GM19238 (cell line): ENCODE measurements at regions not wholly inside any gene's neighbourhood (a gene's known extent, or its start where the extent isn't known, plus 50 kb on each side); places are given as distances from the start of the nearest gene placed in this dataset.

Experiments used
- DNase-seq: peaks from one replicate; pipeline ENCODE4 v3.0.0; 2011; ENCODE audit warnings: low spot score; ENCODE audit not compliant: insufficient read length

GRCh38 chr1:5099558-5099957 lies 445.1 kb downstream of the AJAP1 start:
- no peak for DNase-seq

DNA sequence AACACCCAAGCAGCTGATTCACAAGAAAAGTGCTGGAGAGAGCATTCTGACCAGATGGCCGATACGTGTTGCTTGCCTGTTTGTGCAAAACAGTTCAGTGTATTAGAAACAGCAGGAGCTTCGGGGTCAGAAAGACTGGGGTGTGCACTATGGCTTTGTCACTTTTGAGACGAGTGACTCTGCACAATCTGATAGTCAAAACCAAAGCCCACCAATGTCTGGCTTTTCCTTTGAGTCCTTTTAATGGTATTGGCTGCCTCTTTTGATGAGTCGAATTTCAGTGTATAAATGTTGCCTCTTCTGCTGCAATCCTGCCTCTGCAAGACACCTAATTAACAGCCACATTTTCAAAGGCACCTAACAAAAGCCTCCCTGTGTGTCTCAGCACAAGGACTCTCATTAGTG lies 444.6 kb downstream of the AJAP1 start:
- DNase-seq = no peak

DNA sequence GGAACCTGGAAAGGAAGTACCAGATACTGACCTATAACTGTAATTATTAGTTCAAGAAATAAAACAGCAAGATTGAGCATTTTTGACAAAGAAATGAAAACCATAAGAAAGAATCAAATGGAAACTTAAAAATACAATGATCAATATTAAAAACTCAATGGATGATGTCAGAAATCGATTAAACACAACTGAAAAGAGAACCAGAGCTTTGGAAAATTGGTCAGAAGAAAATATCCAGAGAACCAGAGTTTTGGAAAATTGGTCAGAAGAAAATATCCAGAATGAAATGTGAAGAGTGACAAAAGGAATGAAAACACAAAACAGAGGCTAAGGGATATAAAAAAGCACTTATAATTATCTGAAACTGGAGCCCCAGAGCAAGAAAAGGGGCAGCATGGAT lies 438.6 kb downstream of the AJAP1 start:
- no peak for DNase-seq

DNA sequence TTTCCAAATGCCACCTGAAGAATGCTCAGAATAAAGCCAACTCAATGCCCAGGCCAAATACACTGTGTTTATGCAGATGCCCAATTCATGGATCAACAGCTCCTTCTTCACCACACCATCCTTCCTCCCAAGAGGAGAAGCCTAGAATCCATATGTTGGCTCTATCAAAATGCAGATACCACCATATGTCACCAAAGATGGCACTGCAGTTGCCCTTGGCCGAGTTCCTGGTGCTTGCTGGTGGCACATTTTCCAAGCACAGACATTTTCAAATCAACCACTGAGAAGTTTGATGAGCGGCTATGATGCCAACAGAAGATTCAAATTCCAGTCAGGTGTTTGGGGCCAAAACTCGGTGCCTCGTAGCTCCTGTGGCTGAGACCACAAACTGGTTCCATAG lies 430.3 kb downstream of the AJAP1 start:
- DNase-seq = no peak

DNA sequence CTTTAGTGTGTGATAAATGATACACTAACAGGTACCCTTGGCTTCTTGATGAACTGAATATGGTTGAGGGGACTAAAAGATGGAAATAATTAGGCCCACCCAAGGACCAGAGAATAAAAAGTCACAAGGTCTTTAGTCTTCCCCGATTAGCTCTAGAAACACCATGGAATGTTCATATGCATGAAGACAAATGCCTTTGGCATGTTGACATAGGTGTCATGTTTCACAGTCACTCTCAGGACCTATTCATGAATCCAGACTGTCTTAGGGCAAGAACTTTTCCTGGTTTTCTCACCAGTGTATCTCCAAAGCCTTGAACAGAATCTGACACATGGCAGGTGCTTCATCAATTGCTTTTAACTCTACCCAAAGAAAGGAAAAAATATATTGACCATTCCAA lies 412.8 kb downstream of the AJAP1 start:
- DNase-seq = no peak

GRCh38 chr1:5053744-5054143 lies 399.3 kb downstream of the AJAP1 start:
- no peak for DNase-seq

DNA sequence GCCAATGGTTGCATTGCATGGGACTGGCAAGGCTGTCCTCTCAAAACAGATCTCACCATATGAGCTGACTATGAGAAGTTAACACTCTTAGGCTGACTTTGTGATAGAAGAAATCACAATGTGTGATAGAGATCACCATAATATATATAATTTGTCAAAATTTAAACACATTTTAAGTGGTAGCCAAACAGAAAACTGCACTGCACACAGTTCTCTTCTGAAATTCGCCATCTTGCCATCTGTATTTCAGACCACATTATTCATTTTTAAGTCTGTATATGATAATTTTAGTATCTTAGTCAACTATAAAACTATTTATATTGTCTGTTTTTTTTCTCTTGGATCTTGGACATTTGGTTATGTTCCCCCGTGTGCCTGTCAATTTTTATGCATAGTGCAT lies 374.7 kb downstream of the AJAP1 start:
- DNase-seq = no peak

- no peak for DNase-seq
Observed at GRCh38 chr1:5012249-5012648, 357.8 kb downstream of the AJAP1 start.

GRCh38 chr1:5010656-5011055 lies 356.2 kb downstream of the AJAP1 start:
- DNase-seq = no peak

- DNase-seq = no peak
Observed at GRCh38 chr1:5010236-5010635, 355.8 kb downstream of the AJAP1 start.

- DNase-seq = no peak
Observed at GRCh38 chr1:5009376-5010065, 355.1 kb downstream of the AJAP1 start.

- DNase-seq = no peak
Observed at GRCh38 chr1:5005171-5005570, 350.8 kb downstream of the AJAP1 start.

DNA sequence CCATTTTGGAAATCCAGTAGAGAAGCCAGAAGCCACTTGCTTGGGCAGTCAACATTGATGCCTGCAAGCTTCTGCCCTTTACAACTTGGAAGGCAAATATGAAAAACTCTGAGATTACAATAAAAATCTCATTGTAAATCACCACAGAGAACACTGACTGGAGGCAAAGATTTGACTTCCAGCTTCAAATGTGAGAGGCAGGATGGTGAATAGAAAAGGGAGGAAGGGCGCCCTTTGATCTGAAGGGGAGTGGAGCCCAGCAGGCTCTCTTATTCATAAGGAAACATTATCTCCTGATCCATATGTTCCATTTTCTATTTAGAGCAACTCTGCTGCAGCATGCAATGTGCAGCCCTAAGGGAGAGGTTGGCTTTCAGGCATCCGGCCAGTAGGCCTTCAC lies 348.3 kb downstream of the AJAP1 start:
- DNase-seq = no peak

DNA sequence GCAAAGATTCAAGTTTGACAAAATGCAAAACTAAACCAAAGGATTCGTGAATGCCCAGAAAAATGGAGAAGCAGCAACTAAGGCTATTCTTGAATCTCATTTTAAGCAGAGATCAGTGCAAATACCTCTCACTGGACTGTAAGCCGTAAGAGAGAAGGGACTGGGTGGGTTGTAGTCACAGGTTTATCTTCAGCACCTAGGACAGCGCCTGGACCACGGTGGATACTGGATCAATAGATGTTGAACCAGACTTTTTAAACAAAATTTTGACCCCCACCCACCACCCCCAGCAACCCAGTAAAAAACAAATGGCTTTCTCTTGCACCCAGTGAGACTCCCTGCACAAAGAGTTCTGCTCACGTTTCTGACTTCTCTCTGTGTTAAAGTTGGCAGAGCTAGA lies 347.1 kb downstream of the AJAP1 start:
- no peak for DNase-seq

DNA sequence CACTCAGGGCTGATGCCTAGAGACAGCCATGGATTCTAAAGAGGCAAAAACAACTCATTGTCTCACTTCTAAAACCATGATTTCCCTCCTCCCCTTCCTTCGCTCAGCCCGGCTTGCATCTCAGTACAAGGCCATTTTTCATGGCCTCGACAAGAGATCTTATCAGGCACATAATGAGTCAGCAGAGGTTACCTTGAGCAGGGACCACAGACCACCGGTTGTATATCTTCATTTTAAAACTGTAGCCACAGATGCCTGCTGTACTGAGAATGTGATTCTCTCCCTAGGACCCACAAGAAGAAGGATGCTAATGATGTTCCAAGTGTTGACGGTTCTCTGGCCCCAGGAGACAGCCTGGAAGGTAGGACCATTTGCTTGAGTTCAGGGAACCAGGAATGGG lies 331.9 kb downstream of the AJAP1 start:
- DNase-seq = no peak

- no peak for DNase-seq
Observed at GRCh38 chr1:4984841-4985240, 330.4 kb downstream of the AJAP1 start.

GRCh38 chr1:4980211-4980610 lies 325.8 kb downstream of the AJAP1 start:
- DNase-seq = no peak

- no peak for DNase-seq
Observed at GRCh38 chr1:4978660-4979390, 324.4 kb downstream of the AJAP1 start.

DNA sequence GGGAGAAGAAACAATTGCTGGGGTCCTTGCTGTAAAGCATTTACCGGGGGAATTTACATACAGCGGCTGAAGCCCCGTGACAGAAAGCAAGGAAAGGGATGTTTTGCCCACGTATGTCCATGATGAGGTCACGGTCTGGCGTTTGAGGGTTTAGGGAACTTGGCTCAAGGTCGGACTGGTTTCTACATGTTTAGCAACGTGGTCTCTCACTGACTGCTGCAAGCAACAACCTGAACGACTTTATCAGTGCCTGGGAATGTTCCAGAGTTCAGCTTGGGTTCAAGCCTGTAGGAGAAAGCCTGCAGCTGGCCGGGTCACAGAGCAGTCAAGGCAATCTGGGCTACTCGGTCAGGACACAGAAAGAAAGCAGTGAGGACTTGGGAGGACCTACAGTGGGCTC lies 323.3 kb downstream of the AJAP1 start:
- DNase-seq = no peak

- DNase-seq = no peak
Observed at GRCh38 chr1:4976859-4977440, 322.5 kb downstream of the AJAP1 start.

DNA sequence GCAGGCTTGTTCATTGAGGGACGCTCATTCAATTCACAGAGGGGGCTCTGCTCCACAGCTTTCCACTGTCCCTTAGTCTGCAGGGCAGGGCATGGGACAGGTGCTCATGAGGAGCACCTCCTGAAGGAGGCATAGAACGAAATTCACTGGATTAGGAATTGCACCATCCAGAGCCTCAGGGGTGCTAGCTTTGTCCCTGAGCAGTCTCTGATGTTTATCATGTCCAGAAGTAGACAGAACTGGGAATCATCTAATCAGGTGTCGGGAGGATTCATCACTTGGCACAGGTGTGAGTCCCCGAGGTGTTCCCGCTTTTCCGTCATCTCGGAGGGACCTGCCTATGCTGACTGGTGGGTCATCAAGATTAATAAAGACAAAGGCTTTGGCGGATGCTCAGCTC lies 321.4 kb downstream of the AJAP1 start:
- no peak for DNase-seq

DNA sequence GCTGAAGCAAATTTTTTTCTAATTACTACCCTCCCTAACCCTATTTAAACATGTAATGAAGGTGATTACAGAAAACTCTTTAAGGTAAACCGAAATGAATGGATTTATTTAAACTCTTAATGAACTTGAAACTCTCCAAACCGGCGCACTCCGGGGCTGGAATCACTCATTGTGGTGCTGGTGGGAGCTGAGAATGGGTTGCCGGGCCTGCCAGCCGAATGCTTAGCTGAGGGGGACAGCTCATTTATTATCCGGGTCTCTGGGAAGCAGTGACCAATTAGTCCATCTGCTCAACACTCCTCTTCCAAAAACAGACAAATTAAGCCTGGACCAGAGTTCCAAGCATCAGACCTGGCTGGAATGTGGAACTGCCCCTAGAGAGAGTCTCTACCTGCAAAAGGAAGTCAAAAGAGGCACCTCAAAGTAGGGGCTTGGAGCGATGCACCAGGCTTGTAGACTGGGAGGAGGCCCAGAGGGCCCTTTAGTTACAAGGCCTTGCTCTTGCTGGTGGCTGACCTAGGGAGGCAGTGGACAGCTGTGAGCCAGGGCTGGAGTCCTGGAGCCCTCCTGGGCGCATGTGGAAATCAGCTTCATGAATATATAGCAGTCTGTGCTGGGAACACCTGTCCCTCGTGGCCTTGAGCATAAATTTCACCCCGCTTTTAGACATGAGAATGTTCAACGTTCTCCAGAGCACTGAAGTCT lies 320.7 kb downstream of the AJAP1 start:
- DNase-seq = no peak
